HG03442 (cell line): ENCODE measurements at regions not wholly inside any gene's neighbourhood (a gene's known extent, or its start where the extent isn't known, plus 50 kb on each side); places are given as distances from the start of the nearest gene placed in this dataset.
A peak's percentile ranks its signal among the peaks of the same experiment; 100 is the strongest.
"Not testable (repeated sequence)": the region's sequence is repeated elsewhere in the genome, so short reads cannot be mapped to it uniquely, and the experiment has no call there.

Source experiments
- ATAC-seq: cut with Tn5 transposase; IDR thresholded peaks from one replicate; pipeline ENCODE4 v1.9.1; 2021; ENCODE audit warnings: mild to moderate bottlenecking, moderate library complexity; ENCODE audit not compliant: unreplicated experiment

DNA sequence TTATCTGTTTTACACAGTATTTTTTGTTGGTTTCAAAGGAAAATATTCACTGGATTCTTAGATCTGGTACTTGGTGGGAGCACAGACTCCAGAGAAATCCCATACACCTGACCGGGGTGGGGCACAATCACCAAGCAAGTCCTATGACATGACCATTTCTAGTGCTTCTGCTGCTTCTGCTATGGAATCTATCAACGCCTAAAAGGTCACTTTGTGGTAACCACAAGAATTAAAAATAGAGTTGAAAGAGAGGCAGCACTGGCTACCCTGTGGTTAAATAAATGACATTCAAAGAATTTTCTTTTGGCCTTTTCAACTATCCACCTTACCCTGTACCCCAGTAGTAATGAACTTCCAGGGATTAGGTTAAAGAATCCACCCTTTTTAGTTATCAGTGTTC is 329.9 kb upstream of the VWC2 start:
- ATAC-seq: no peak

DNA sequence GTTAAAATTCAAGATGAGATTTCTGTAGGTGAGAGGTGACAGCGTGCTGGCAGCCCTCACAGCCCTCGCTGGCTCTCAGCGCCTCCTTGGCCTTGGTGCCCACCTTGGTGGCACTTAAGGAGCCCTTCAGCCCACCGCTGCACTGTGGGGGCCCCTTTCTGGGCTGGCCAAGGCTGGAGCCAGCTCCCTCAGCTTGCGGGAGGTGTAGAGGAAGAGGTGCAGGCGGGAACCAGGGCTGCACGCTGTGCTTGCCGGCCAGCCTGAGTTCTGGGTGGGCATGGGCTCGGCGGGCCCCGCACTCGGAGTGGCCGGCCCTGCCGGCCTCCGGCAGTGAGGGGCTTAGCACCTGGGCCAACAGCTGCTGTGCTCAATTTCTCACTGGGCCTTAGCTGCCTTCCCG is 320.0 kb upstream of the VWC2 start:
- ATAC-seq: no peak

DNA sequence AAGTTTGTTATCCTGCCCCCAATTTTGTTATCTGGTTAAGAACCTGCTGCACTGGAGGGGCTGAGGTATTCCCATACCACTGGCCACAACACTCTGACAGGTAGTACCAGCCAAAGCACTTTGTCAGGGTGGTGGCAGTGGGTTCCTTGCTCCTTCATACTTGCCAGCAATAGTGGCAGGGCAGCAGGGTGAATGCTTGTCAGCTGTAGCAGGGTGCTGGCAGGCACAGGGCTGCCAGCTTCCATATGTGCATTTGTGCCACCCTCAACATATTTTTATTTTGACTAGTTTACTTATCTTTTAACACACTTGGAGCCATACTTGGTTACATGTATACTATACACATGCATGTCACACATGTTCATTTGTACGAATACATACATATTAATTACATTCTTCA is 294.0 kb upstream of the VWC2 start:
- ATAC-seq: no peak

DNA sequence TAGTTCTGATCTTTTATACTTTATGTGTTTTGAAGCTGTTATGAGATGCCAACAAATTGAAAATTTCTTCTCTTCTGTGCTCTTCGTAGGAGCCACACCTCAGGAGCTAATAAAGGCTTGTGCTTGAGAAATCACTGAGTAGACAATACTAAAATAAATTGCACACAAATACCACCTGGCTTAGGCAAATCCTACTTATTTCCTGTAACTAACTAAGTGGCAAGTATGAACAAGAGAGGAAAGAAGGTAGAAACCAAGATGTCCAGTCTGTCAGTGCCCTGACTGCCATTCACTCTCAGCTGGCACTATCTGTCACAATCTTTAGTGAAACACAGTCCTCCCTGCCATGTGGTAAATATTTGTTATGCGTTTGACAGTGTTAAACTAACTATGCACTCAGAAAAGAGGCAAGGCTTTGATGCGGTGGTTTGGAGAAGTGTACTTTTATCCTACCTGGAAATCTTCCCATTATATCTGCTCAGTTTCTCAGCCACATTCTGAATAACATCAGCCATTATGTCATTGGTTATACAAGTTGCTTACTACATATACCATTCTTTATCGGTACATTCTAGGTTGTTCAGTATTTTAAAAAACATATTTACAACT is 293.4 kb upstream of the VWC2 start:
- no peak for ATAC-seq

DNA sequence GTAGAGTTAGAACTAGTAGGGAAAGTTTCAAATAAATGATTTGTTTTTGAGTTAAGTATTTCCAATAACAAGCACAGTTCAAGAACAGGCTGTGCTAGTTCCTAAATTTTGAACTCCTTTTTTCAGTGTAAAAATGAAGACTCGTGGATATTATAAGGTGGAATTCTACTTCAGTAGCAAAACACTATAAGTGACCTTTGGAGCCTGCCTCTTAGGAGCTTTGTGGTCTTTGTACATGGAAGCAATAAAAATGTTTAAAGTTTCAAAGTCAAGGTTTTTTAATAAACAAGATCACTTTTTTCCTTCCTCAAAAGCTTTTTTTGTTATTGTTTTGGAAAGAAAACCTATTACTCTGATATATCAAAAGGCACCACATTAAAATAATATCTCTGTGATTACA is 292.4 kb upstream of the VWC2 start:
- ATAC-seq: no peak

DNA sequence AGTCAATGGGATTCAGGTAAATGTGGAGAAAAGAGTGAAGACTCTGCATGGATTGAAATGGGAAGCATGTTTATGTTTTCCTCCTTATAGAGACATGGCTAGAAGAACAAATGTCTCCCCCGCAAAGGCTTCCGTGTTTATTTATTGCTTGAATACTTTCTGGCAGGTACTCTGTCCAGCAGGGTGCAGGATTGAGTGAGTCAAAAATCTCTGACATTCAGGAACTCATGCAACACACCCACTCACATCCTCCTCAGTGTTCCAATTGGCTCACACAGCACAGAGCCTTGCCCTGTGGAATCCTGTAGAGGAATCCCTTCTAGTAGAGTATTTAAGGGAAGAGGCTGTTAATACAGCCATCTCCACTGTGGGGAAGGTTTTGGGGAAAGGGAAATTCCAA is 290.3 kb upstream of the VWC2 start:
- ATAC-seq: peak; percentile 83

DNA sequence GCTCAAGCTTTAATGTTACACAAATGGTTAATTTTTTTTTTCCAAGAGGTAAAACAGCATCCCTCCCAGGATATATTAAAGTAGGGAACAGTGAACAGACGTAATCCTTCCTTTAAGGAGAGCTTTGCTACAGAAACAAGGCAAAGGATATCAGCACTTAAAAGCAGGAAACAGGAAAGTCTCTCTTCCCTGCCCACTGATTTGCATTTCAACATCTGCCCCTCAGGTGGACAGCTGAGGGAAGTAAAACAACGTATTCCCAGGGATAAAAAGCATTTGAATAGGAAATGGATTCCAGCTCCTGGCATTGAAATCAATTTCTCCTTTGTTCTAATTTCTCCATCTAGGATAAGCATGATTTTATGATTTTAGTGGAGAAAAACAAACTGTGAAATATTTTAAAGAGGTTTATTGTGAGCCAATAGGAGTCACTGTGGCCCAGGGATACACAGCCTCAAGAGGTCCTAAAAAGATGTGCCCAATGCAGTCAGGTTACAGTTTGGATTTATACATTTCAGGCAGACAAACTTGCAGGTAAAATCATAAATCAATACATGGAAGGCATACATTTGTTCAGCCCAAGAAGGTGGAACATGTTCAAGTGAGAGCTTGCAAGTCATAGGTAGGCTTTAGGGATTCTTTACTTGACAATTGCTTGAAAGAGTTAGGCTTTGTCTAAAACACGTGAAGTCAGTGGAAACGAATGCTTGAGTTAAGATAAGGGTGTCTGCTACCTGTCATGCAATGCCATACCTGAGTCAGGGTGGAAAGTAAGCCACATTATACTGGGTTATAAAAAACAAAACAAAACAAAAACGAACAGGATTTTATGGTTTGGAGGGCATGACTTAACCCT is 286.2 kb upstream of the VWC2 start:
- ATAC-seq: no peak

DNA sequence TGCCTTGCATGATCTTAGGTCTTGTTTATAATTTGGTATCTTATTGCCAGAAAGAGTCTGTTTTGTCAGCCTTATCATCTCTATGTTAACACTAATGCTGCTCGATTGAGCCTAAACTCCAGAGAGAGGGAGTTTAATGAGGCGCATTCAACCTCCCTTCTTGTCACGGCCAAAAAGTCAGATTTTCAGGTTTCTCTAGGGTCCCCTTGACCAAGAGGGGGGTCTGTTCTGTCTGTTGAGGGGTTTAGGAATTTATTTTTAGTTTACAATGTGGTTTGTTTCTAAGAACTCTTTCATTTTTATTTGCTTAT is 285.7 kb upstream of the VWC2 start:
- ATAC-seq: no peak

DNA sequence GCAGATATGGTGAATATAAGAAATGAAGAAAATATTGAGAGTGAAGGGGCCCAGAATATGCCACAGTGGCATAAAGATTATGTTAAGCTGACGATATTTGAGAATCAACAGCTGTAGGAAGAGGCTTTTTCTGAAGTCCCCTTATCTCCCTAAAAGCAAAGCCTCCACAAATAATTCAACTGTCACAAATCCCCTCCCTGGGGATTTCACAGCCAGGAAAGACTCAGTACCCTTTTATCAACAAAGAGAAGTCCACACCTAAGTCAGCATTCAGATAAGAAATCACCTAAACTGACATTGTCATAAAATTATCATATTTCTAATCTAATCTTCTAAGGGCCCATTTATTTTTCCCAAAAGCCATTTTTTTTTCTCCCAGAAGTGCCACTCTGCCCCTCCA is 284.9 kb upstream of the VWC2 start:
- no peak for ATAC-seq

DNA sequence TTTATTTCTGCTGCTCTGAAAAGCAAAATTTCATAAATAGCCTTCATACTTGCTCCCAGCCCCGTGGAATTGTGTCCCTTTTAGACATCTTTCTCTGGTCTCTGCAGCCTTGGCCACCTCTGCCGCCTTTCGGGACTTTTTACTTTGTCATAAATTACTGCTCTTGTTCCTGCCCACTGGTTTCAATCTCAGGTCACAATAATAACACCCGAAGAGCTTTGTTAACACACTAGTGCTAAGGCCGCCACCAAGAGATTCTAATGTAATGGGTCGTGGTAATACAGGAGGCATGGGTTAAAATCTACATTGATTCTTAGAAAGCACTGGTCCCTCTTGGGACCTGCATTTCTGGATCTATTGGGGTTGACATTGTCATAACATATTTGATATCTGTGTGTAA is 276.0 kb upstream of the VWC2 start:
- ATAC-seq: no peak

DNA sequence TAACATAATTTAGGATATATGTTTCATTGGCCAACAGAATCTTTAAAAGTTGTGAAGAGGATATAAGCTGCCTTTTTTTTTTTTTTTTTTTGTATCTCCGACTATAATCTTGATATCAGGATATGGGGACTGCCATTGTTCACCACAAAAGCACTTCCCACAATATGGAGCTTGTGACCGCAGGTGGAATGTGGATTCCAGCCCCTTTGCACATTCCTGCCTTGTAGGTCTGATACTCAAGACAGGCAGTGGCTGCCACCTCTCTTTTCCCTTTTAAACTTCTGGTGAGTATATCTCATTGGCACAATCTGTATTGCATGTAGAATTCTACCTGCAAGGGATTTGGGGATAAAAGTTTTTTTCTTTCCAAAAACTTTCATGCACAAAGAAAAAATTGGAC is 272.7 kb upstream of the VWC2 start:
- no peak for ATAC-seq

DNA sequence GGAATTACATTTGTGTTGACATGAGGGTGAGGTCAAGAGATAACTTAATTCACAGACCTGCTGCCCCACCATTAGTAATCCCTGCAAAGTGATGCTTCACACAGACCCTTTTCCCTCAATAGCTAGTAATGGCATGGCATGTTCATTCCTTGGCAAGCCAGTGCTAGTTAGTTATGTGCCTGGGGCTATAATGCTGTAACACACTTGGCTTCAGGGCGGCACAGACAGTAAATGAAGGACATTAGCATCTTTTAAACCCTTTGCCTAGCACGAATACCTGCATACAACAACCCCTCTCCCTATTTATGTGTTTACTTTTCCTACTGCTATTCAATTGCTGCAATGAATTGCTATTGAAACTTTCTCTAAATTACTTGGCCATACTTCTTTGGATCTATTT is 266.2 kb upstream of the VWC2 start:
- ATAC-seq: not testable (repeated sequence)

DNA sequence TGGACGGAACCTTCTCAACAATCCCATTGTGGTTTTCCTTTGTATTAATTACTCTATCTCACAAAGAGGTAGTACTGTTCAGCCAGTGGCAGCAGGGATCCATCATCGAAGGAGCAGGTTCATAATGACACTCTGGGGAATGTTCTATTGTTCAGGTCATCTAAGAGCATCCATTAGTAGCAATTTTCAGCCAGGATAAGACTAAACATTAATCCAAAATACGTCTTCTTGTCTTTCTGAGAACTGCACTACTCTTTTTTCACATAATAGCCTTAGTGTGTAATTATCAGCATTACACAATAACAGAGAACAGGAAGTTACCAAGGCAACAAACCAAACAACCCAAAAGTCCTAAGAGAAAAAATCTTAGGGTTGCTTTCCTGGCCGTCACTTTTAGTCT is 259.5 kb upstream of the VWC2 start:
- no peak for ATAC-seq

DNA sequence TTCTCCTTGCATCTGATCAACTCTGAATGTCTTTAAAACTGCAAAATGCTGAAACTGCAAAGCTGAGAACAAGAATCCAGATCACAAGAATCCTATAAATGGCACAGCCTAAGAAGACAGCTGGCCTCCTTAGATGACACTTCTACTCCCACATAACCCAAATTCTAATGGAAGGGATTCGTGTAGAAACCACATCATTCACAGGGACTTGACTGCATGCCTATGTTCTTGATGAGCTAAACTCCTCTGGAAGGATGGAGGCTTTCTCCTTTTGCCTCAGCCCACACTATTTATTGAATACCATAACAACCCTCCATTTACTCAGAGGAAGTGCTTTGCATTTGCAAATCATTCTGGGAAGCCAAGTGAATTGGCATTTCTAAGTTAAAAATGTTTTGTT is 252.5 kb upstream of the VWC2 start:
- ATAC-seq: no peak

DNA sequence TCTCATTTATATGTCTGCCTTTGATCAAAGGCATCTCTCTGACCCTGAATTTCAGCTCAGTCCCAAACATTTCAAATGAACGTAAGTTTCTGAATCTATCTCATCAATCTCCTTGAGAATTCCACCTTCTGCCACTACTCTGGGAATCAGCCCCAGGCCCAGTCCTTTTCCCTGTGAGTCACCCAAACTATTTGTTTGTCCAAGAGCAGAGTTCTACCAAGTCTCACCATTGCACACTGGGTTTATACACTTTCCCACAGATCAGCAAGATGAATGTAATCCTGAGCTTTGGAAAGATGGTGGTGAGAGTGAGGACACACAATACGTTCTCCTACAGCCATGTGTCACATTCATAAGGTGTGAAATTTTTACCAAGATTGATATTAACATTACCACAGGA is 251.3 kb upstream of the VWC2 start:
- ATAC-seq: no peak

DNA sequence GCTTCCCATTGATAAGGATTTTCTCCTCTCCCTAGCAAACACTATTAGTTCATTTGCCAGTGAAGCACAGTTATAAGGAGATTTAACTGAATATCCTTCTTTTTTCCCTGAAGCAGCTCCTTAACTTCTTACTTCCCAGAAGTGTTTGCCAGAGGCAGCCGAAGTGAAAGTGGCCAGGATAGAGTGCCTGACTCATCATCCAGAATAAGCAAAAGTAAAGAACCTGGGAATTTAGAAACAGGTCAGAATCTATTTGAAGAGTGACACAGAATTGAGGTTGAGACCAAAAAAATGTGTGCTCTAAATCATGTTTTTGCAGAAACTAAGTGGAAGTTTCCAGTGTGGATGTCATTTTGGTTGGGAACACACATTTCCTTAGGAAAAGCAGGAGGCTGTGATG is 249.6 kb upstream of the VWC2 start:
- ATAC-seq: no peak

DNA sequence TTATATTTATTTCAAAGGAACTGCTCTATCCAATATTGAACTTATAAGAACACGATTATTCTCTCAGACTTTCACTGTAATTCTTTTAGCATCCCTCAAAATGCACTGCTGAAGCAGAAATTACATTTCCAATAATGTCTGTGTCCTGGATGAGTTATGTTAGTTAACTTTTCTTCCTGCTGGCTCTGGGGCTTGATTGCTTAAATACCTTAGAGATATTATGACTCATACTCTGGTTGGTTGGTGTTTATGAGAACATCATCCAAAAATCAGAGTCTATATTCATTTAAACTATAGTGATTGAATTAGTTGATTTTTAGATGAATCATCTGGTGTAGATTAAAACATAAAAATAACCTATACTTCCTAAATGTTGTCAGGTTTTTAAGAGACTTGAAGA is 246.3 kb upstream of the VWC2 start:
- no peak for ATAC-seq

DNA sequence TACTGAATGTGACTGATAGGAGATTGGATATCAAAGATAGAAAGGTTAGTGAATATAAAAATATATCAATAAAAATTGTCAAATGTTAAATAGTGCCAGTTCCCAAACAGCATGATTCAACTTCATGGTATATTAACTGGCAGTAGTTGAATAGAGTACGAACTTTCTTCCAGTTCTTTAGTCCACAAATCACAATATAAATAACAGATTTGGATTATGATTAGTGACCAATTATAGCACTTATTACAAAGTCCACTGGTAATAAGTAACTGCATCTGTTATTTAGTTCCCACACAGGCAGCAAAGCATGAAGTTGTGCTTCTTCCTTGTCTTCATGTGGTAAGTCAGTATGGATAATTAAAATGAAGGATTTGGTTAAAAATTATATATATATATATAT is 243.0 kb upstream of the VWC2 start:
- no peak for ATAC-seq

DNA sequence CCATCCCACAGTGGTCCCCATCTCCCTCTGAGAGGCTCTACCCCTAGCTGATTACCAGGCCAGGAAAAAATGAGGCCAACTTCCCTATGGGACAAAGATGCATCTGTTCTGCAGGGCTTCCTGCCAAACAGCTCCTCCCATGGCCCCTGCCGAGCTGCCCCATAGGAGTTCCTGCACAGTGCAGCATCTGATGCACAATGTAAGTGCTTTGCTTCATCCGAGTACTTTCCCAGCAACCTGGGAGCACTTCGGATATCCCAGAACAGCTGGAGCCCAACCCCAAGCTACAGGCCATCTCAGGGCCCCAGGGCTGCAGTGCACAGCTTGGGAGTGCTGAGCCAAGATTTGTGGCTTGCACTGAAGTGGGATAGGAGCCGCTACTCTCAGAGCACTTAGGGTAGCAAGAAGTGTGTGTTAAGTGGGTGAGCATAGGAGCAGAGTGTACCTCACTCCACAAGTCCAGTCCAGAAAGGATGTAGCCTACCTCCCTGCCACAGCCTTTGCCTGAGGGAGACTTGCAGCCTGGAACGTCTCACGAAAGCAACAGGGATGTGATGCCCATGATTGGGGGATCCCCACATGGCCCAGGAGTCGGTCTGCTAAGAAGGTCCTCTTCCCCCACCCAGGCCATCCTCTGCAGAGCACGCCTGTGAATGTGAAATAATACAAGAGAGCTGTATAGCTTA is 209.6 kb upstream of the VWC2 start:
- peak; percentile 16 for ATAC-seq

DNA sequence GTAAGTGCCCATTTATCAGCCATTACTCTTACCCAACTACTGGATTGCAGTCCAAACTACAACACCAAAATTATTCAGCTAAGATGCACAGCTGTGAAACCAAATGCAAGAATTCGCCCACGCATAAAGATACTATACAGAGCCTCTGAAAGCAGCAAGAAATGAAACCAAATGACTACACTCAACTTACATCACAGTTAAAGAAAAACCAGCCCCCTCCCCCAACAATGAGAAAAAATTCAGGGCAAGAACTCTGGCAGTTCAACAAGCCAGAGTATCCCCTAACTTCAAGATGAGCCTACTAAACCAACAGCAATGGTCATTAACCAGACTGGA is 209.1 kb upstream of the VWC2 start:
- ATAC-seq: peak; percentile 96

DNA sequence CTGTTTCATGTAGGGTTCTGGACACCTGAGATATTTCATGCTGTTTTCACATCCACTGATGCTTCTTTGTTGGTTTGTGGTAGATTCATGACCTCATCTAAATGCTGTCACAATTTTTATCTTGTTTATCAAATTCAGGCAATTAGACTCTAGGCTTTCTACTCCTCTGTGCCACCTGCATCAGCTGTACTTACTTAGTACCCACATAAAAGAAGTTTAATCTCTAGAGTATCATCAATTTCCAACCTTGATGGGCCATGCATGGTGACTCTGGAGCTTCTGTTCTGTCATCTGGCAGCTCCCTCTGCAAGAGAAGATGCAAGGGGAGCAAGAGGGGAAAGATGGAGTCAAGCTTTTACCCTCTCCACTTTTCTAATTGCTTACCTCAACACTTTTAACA is 195.9 kb upstream of the VWC2 start:
- no peak for ATAC-seq

DNA sequence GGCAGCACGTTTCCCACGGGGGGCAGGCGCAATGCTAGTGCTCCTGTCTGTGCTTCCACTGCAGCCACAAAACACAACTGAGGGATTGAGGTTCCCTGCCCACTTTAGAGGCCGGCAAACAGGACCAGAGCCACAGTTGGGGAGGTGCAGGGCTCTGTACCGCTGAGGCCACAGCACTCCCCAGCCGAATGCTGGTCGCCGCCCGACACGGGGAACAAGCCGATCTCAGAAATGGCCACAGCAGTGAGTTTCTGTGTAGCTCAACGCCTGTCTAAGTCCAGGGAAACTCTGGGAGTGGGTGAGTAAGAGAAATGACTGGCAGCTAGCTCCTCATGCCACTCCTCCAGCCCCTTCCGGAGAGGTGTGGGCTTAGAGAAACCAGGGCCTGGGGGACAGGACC is 194.0 kb upstream of the VWC2 start:
- ATAC-seq: no peak

DNA sequence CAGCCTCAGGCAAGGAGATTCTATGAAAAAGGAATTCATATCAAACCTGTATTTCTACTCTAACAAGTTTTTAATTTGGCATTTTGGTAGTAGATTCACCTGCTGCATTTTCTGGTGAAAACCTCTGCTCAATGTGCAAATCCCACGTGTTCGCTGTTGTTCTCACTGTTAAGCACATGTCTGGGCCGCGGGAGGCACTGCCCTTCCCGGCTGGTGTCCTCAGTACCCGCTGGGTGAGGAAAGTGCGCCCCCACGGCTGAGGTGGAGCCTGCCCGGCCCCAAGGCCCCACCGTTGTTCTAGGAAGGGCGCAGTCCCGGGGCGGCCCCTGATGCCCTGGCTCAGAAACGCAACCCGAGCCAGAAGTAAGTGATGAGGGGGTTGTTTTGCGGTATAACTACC is 193.4 kb upstream of the VWC2 start:
- ATAC-seq: no peak
